PC-9 (cell line): ENCODE measurements at regions not wholly inside any gene's neighbourhood (a gene's known extent, or its start where the extent isn't known, plus 50 kb on each side); places are given as distances from the start of the nearest gene placed in this dataset.

Source experiments
- BruUV-seq: library from RNA; stranded (reverse); fragments of 400-500 nt; replicated peaks from 2 replicates; lab custom pipeline; 2021; lab: Mats Ljungman, UMichigan
- CTCF ChIA-PET: fragments of 300-600 bp; sonication (Branson Sonifier 250); formaldehyde crosslinking; loops from one replicate; lab custom pipeline; 2022; ENCODE audit warnings: antibody characterized with exemption; lab: Charles Lee
- POLR2A ChIA-PET: fragments of 300-600 bp; sonication (Branson Sonifier 250); formaldehyde crosslinking; loops from one replicate; lab custom pipeline; 2022; ENCODE audit warnings: antibody characterized with exemption; ENCODE audit not compliant: unreplicated experiment; lab: Charles Lee
- DNase-seq, 2 experiments: peaks; one replicate each; pipeline versions ENCODE4 v3.0.0 to v3.0.0-alpha.2; 2015 to 2022; ENCODE audit warnings: mixed read lengths in 1 of 2
- H2AFZ ChIP-seq: fragments of 200-600 bp; sonication (generic); 2 replicates; pipeline ENCODE4 v1.8.1; 2017; ENCODE audit warnings: antibody characterized with exemption
- H3F3A ChIP-seq: fragments of 200-600 bp; sonication (generic); 2 replicates; pipeline ENCODE4 v1.8.1; 2017; ENCODE audit warnings: antibody characterized with exemption, mild to moderate bottlenecking, low read depth; ENCODE audit not compliant: insufficient read depth
- H3K27ac ChIP-seq: fragments of 200-600 bp; sonication (generic); 2 replicates; pipeline ENCODE4 v1.6.1; 2016; ENCODE audit warnings: mixed run types
- H3K27me3 ChIP-seq: fragments of 200-600 bp; sonication (generic); 2 replicates; pipeline ENCODE4 v1.6.1; 2016; ENCODE audit warnings: low read depth, mixed run types; ENCODE audit not compliant: insufficient read depth
- H3K36me3 ChIP-seq: fragments of 200-600 bp; sonication (generic); 2 replicates; pipeline ENCODE4 v1.6.1; 2016; ENCODE audit warnings: low read depth, mixed run types
- H3K4me1 ChIP-seq: fragments of 200-600 bp; sonication (generic); replicated peaks from 2 replicates; pipeline ENCODE4 v1.6.1; 2016; ENCODE audit warnings: mixed run types; ENCODE audit not compliant: insufficient read depth
- H3K4me2 ChIP-seq: fragments of 200-600 bp; sonication (generic); 2 replicates; pipeline ENCODE4 v1.6.1; 2017; ENCODE audit warnings: mixed run types
- H3K4me3 ChIP-seq: fragments of 200-600 bp; sonication (generic); 2 replicates; pipeline ENCODE4 v1.6.1; 2016; ENCODE audit warnings: mixed run types
- H3K79me2 ChIP-seq: fragments of 200-600 bp; sonication (generic); 2 replicates; pipeline ENCODE4 v1.6.1; 2017; ENCODE audit warnings: low read depth, mixed run types
- H3K9me2 ChIP-seq: fragments of 200-600 bp; sonication (generic); 2 replicates; pipeline ENCODE4 v1.8.1; 2017; ENCODE audit warnings: mild to moderate bottlenecking; ENCODE audit not compliant: insufficient read depth
- H3K9me3 ChIP-seq: fragments of 200-600 bp; sonication (generic); 2 replicates; pipeline ENCODE4 v1.8.1; 2016; ENCODE audit warnings: low read depth; ENCODE audit not compliant: insufficient read depth
- H4K20me1 ChIP-seq: fragments of 200-600 bp; sonication (generic); 2 replicates; pipeline ENCODE4 v1.8.1; 2017; ENCODE audit not compliant: insufficient read depth
- CTCF ChIP-seq: fragments of 200-600 bp; sonication (generic); conservative IDR thresholded peaks from 2 replicates; pipeline ENCODE4 v1.6.1; 2017; ENCODE audit warnings: mixed run types, antibody characterized with exemption, mild to moderate bottlenecking, moderate library complexity
- EZH2 ChIP-seq: fragments of 200-600 bp; sonication (generic); IDR thresholded peaks from 2 replicates; pipeline ENCODE4 v1.8.0; 2017; ENCODE audit warnings: antibody characterized with exemption, low read depth
- intact Hi-C: fragments of 100-400 bp; cut with micrococcal nuclease; formaldehyde crosslinking; loops from one replicate; pipeline ENCODE4 v1.10.0; 2022; ENCODE audit not compliant: unreplicated experiment

GRCh38 chr5:168131519-168131918 lies 159.9 kb upstream of the WWC1 start:
- H4K20me1 ChIP-seq, result no peaks in the 10 kb centered on the region
- no peak for DNase-seq
- H3K27me3 ChIP-seq, result peaks cover 93% of the 10 kb centered on the region
- H3K9me2 ChIP-seq, result no peaks in the 10 kb centered on the region
- H3K4me1 ChIP-seq, result no peaks in the 10 kb centered on the region
- intact Hi-C loops, result no loop called here
- no peak overlapping the region for H3K4me3 ChIP-seq
- H3K79me2 ChIP-seq, result no peaks in the 10 kb centered on the region
- H3K4me2 ChIP-seq, result no peak overlapping the region
- TF ChIP-seq CTCF, result no peak
- TF ChIP-seq EZH2, result no peak
- no peak overlapping the region for H3K27ac ChIP-seq
- ChIA-PET CTCF (no interaction called here), POLR2A (no interaction called here)
- H3K36me3 ChIP-seq, result no peaks in the 10 kb centered on the region
- no peak overlapping the region for H2AFZ ChIP-seq
- no peaks in the 10 kb centered on the region for H3F3A ChIP-seq
- no peaks in the 10 kb centered on the region for H3K9me3 ChIP-seq
- no TSS peak for BruUV-seq

- Histone ChIP-seq H3F3A (no peaks in the 10 kb centered on the region), H3K79me2 (no peaks in the 10 kb centered on the region), H3K36me3 (no peaks in the 10 kb centered on the region), H2AFZ (no peak overlapping the region), H3K4me3 (no peak overlapping the region), H3K4me2 (no peak overlapping the region), H3K9me2 (no peaks in the 10 kb centered on the region), H3K27ac (no peak overlapping the region), H4K20me1 (no peaks in the 10 kb centered on the region), H3K9me3 (no peaks in the 10 kb centered on the region), H3K4me1 (no peaks in the 10 kb centered on the region), H3K27me3 (peaks cover 92% of the 10 kb centered on the region)
- intact Hi-C loops, result no loop called here
- ChIA-PET POLR2A (no interaction called here), CTCF (no interaction called here)
- no TSS peak for BruUV-seq
- no peak for DNase-seq
- TF ChIP-seq EZH2 (no peak), CTCF (no peak)
Measured at GRCh38 chr5:168132241-168132641, 159.2 kb upstream of the WWC1 start.

- BruUV-seq, result no TSS peak
- no peak overlapping the region for H3K4me2 ChIP-seq
- H3K27ac ChIP-seq, result no peak overlapping the region
- no peak for TF ChIP-seq EZH2
- no peak for TF ChIP-seq CTCF
- no peak overlapping the region for H2AFZ ChIP-seq
- no peak overlapping the region for H3K4me3 ChIP-seq
- ChIA-PET CTCF (no interaction called here), POLR2A (no interaction called here)
- no peaks in the 10 kb centered on the region for H3K9me3 ChIP-seq
- no peaks in the 10 kb centered on the region for H3K79me2 ChIP-seq
- H3K36me3 ChIP-seq, result no peaks in the 10 kb centered on the region
- no peaks in the 10 kb centered on the region for H3F3A ChIP-seq
- no peaks in the 10 kb centered on the region for H3K4me1 ChIP-seq
- H3K27me3 ChIP-seq, result peaks cover 80% of the 10 kb centered on the region
- no peak for DNase-seq
- intact Hi-C loops, result no loop called here
- no peaks in the 10 kb centered on the region for H3K9me2 ChIP-seq
- H4K20me1 ChIP-seq, result no peaks in the 10 kb centered on the region
Measured at GRCh38 chr5:168135897-168136296, 155.5 kb upstream of the WWC1 start.
